ENCODE measurements at regions not wholly inside any gene's neighbourhood (a gene's known extent, or its start where the extent isn't known, plus 50 kb on each side); places are given as distances from the start of the nearest gene placed in this dataset.

DNA sequence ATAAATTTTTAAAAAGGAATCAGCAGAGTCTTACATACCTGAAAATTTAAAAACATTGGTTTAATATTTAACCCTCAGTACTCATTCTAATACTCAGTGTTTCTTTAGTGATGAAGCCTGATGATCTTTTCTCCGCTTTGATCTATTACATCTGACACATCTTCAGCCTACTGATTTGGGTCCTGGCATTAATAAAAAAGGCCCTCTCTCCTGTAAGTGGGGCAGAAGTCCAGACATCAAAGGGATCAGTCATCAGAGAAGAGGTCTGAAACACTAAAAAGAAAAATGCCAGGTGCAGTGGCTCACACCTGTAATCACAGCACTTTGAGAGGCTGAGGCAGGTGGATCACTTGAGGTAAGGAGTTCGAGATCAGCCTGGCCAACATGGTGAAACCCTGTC lies 581.1 kb upstream of the LRATD1 start:
- TF ChIP-seq EZH2phosphoT487 (IDR thresholded peaks at IDR 0.05; ENCODE audit: insufficient read depth, low read depth) (no peak), EZH2 (IDR thresholded peaks at IDR 0.05; ENCODE audit: insufficient read depth, poor library complexity, severe bottlenecking) (no peak)

Measured in GM23248 (cell line).